Hippocampal formation (tissue), 2 donors: ENCODE measurements at regions not wholly inside any gene's neighbourhood (a gene's known extent, or its start where the extent isn't known, plus 50 kb on each side); places are given as distances from the start of the nearest gene placed in this dataset.

Experiments
- DNase-seq, 2 donors: peaks; one replicate each; lab custom pipeline; 2025; lab: John Stamatoyannopoulos, UW

GRCh38 chr3:117553461-117553860 lies 843.9 kb downstream of the TUSC7 start:
- no peak for DNase-seq

DNA sequence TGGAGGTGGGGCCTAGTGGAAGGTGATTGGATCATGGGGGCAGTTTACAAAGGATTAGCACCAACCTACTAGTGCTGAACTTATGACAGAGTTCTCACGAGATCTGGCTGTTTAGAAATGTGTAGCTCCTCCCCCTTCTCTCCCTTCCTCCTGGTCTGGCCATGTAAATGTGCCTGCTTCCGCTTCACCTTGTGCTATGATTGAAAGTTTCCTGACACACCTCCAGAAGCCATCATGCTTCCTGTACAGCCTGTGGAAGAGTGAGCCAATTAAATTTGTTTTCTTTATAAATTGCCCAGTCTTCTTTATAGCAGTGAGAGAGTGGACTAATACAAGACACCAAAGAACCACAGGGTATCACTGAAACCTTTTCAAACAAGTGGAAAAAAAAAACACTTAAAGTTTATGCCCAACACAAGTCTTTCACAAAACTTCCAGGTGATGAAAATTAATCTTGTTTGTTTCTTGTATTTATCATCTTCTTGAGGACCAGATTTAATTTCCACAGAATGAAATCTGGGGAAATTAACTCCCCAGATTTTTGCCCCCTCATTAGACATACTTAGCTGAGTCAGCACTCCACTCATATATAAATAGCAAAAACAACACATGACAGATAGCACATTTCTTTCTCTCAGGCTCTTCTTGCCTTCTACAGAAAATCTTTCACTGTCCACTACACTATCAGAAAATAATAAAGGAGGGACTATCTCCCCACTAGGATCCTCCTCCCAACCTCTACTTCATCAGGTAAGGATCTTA lies 847.2 kb downstream of the TUSC7 start:
- no peak for DNase-seq

- no peak for DNase-seq
Measured at GRCh38 chr3:117557464-117558090, 848.0 kb downstream of the TUSC7 start.

GRCh38 chr3:117558681-117559080 lies 849.1 kb downstream of the TUSC7 start:
- DNase-seq, result no peak

DNA sequence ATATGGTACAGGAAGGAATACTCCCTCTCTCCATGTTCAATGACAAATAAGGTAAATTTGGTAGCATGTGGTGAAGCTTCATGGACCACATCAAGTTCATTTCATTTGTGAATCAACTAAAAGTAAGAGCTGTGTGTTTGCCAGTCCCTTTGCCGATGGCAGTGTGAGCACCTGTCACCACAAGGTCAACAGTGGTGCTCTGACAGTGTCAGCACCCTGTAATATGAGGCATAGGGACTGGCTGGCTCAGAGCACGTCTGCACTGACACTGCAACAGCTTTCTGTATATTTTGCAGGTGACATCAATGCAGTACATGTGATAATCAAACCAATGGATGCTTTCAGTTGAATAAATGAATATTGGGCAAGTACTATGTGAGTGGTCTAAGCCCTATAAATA lies 852.4 kb downstream of the TUSC7 start:
- DNase-seq, result no peak

DNA sequence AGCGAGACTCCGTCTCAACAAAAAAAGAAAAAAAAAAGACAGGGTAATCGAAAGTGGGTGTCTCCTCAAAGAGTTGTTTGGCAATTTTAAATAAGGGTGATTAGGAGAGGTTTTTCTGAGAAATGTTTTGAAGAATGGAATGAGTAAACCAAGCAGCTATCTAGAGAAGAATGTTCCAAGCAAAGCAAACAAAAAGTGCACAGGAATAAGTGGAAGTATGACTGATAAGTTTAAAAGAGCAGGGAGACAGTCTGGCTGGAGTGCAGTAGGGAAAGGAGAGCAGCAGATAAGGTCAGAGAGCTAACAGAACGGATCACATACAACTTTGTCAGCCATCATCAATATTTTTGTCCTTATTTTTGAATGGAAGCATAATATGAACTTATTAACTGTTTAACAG lies 853.5 kb downstream of the TUSC7 start:
- DNase-seq, result no peak

DNA sequence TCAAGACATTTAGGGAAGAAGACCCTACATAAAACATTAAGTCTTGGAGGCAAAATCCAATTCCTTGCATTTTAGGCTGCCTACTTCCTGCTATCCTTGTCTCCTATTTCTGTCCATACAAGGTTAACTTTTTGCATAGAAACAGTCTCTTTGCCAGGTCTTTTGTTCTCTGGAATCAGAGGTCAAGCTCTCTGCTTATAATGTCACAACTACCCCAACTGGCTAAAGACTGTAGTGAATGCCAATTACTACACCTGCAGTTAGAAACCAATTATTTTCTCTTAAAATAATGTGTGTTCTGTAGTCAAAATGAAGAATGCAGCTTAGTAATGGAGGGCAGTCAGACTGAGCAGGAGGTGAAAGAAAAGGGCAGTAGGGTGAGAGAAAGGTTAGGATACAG lies 856.2 kb downstream of the TUSC7 start:
- no peak for DNase-seq

DNA sequence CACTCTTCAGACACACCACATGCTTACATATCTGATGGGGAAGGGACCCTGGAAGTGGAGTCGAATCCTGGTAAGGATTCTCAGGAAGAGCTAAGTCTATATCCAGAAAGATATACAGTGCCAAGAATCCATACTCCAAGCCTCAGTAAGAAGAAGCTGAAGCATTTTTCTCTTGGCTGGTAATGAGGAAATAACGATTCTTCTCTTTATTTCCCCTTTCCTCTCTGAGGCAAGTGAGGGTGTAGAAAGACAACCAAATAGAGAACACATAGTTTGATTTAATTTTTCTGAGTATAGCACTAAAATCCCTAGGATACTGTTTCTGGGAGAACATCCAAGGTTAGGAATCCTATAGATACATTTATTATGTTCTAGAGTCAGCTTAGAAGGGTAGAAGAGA lies 857.3 kb downstream of the TUSC7 start:
- no peak for DNase-seq

DNA sequence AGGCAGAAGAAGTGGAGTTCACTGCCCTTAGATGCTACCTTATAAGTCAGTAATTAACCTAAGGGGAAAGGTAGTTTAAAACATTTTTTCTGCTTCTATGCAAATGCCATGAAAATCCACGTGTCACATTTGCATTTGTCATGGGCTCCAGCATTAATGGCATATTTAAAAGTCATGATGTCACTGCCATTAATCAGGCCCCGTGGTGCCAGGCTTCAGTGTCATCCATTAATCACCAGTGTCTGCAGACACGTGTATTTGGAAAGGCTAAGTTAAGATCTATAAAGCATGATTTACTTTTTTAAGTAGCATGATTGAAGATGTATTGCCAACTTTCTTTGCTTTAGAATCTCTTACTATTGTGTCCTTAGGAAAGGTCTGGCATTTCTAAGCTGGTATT lies 857.8 kb downstream of the TUSC7 start:
- DNase-seq, result no peak

DNA sequence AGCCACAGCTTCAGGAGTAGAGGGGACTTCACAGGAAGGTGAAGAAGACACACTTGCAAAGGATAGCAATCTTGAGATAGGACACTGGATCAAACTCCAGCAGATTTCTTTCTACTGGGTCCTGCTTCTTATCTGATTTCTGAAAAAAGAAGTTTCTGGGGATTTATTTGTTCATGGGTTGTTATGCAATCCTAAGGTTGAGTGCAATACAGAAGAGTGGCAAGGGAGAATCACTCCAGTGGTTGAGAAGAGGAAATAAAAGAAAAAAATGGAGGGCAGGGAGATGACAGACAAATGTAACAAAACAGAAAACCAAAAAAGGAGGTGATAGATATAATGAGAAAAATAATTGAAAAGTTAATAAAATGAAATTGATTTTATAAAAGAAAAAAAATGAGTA lies 858.3 kb downstream of the TUSC7 start:
- DNase-seq, result no peak

DNA sequence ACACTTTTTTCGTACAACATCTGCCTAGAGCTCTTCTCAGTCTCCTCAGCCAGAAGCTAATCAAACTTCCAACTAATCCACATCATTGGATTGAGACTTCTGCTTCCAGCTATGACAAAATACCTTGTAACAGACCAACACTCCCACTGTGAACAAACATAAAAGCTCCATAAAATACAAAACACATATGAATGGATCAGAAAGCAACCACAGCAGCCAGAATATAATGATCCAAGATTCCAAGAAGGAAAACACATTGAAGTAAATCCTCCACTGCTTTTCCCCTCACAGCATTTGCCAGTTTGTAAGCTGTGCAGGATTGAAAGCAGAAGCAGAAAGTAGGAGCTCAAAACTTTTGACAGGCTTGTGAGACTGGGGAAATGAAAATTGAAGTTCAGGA lies 863.2 kb downstream of the TUSC7 start:
- DNase-seq, result no peak

DNA sequence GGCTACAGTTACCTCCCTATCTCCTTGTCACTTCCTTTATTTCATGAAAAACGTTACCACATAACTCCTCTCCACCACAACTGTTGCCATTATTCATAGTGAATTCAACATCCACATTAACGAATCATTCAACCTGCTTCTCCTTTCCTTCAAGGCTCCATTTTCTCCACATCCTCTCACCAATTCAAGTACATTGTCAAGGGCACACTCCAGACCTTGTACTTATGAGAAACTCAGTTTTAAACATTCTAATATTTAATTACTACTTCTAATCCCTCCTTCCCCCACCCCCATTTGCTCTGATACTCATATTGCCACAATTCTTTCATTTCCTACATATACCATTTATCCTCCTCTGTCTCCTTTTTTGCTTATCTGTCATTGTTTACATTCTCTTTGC lies 871.2 kb downstream of the TUSC7 start:
- no peak for DNase-seq

DNA sequence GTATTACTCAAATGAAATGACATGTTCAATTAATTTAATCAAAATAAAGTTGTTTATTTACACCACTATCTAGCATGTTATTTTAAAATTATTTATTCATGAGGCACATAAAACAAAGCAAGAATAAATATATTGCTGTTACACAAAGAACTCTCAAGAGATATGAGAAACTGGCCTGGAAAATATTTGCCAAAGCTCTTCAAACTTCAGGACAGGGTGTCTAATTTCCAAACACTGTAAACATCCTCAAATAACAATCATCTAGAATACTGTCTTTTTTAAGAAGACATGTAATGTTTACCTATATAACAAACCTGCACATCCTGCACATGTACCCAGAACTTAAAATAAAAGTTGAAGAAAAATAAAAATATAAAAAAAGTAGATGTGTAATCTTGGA lies 876.6 kb downstream of the TUSC7 start:
- no peak for DNase-seq

DNA sequence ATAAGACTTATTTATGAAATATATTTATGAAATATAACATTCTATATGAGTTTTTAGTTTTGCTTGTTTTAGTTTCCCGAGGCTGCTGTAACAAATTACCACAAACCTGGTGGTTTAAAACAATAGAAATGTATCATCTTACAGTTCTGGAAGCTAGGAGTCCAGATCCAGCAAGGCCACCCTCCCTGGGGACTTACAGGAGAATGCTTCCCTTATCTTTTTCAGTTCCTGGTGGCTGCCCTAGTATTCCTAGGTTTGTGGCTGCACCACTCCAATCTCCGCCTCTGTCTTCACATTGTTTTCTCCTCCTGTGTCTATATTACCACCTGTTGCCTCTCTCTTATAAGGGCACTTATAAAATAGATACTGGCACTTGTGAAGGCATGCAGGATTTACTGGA lies 877.8 kb downstream of the TUSC7 start:
- DNase-seq, result no peak

GRCh38 chr3:117589454-117589853 lies 879.9 kb downstream of the TUSC7 start:
- peak; percentile 4 to 41 for DNase-seq

DNA sequence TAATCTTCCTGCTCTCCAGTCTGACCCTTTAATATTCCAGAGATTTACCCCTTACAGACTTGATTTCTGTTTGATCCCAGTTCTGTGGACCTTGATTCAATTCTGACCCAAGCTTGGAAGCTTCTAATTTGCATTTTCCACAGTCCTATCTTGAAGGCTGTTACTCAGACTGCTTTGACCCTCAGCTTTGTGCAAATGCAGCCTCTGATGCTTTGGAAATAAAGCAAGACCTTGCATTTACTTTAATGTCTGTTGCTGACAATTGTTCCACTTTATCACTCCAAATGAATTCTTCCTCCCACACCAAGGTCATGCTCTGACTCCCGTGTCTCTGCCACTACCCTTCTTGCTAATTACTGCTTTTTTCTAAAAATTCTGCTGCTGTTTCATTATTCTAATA lies 886.0 kb downstream of the TUSC7 start:
- no peak for DNase-seq

- no peak for DNase-seq
Measured at GRCh38 chr3:117596503-117596902, 886.9 kb downstream of the TUSC7 start.

GRCh38 chr3:117597865-117598264 lies 888.3 kb downstream of the TUSC7 start:
- DNase-seq, result no peak

DNA sequence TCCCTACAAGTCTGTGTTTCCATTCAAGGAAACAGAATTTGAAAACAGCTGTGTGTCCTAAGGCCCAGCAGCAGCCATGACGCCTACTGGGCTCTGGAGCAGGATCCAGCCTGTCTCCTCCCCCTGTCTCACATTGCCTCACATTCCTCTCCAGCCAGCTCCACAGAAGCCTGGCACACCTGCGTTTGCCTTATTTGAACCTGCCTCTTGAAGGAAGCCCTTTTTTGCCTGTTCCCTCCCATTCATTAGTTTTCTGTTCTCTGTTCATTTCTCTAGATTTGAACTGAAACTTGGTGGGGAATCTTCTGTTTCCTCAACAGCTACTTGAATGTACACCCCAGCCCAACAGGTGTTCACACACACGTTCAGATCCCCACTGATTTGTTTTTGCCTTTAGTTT lies 890.5 kb downstream of the TUSC7 start:
- DNase-seq, result no peak

- no peak for DNase-seq
Measured at GRCh38 chr3:117600666-117601065, 891.1 kb downstream of the TUSC7 start.

DNA sequence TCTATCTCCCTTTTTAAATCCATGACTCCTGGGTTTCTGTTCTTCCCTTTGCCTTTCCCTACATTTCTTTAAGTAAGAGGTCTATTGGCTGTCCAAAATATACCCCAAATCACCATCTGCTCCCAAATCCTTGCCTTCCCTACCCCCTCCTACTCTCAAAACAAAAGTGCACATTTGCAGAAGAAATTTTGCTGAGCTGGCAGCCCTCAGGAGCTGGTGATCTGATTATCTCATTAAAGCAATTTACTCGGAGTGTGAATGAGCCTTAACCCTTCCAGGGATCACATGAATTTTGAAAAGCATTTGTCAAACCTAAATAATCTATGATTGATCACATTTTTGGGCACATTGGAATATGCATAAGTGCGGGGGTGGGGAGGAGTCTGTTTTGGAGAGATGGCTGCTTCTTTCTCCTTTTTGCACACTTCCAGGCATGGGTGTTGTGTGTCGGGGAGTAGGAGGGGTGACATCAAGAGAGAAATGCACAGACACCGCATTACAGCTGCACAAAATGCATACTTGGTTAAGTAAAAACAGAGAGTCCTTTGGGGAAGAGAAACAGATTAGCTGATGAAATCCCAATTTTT lies 892.6 kb downstream of the TUSC7 start:
- DNase-seq, result no peak

DNA sequence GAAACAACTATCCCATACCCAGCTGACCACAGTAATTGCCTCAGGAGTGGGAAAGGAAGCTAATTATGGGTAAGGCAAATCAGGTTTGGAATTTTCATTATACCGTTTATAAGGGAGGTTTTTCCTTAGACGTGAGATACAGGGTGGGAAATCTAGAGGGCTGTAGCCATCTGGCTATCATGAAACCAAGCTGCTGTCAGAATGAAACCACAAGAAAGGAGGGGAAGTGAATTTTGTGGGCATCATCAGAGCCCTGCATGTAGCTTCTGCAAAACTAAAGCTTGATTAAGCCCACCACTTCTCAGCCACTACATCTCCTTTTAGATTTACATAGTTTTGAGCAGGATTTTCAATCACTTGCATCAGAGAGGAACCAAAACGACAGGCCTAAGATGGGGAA lies 893.5 kb downstream of the TUSC7 start:
- no peak for DNase-seq

- no peak for DNase-seq
Measured at GRCh38 chr3:117606866-117607265, 897.3 kb downstream of the TUSC7 start.

DNA sequence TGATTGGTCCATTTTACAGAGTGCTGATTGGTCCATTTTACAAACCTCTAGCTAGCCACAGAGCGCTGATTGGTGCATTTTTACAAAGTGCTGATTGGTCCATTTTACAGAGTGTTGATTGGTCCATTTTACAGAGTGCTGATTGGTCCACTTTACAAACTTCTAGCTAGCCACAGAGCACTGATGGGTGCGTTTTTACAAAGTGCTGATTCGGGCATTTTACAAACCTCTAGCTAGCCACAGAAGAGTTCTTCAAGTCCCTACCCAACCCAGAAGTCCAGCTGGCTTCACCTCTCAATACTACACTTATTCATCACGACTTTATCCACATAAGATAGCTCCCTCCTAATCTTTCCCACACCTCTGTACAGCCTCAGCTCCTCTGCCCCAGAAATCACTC lies 899.8 kb downstream of the TUSC7 start:
- no peak for DNase-seq
